ENCODE measurements at regions not wholly inside any gene's neighbourhood (a gene's known extent, or its start where the extent isn't known, plus 50 kb on each side); places are given as distances from the start of the nearest gene placed in this dataset.

DNA sequence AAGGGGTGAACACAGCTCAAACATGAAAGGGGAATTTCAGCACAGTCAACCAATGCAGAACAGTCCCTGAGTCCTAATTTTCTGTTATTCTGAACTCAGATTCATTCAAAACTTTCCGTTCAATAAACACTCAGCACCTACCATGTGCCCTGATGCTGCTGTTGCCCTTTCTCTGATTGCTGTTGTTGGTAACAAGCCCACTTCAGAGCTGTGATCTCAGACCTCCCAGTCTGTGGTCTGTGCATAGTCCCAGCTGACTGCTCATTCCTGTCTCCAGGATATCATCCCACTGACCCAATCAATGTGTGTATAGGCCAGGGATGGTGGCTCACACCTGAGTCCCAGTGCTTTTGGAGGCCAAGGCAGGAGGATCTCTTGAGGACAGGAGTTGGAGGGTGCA lies 82.7 kb upstream of the SLC35G4 start:
- TF ChIP-seq POLR2A (IDR thresholded peaks at IDR 0.05): no peak
- TF ChIP-seq, protein P1, sequence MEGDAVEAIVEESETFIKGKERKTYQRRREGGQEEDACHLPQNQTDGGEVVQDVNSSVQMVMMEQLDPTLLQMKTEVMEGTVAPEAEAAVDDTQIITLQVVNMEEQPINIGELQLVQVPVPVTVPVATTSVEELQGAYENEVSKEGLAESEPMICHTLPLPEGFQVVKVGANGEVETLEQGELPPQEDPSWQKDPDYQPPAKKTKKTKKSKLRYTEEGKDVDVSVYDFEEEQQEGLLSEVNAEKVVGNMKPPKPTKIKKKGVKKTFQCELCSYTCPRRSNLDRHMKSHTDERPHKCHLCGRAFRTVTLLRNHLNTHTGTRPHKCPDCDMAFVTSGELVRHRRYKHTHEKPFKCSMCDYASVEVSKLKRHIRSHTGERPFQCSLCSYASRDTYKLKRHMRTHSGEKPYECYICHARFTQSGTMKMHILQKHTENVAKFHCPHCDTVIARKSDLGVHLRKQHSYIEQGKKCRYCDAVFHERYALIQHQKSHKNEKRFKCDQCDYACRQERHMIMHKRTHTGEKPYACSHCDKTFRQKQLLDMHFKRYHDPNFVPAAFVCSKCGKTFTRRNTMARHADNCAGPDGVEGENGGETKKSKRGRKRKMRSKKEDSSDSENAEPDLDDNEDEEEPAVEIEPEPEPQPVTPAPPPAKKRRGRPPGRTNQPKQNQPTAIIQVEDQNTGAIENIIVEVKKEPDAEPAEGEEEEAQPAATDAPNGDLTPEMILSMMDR (IDR thresholded peaks at IDR 0.05): no peak
- WGBS, 2 donors: 89 to 97% methylated on average over 1 of the region's 1 CpG
- Histone ChIP-seq H3K27ac (no peak overlapping the region), H3K4me1 (no peaks in the 10 kb centered on the region), H3K9me3 (no peaks in the 10 kb centered on the region), H3K4me3 (replicated peaks in 1 of 3) (no peak overlapping the region), H3K36me3 (no peaks in the 10 kb centered on the region), H3K27me3 (no peaks in the 10 kb centered on the region)
- no peak for DNase-seq
- intact Hi-C loops (cut with DNase I): no loop called here

- intact Hi-C loops (cut with DNase I): no loop called here
- TF ChIP-seq, protein P1 (IDR thresholded peaks at IDR 0.05): no peak
- no peak for TF ChIP-seq POLR2A (IDR thresholded peaks at IDR 0.05)
- WGBS, 2 donors: 62 to 71% methylated on average over 2 of the region's 2 CpGs
- no peaks in the 10 kb centered on the region for H3K4me1 ChIP-seq
- no peaks in the 10 kb centered on the region for H3K9me3 ChIP-seq
- no peaks in the 10 kb centered on the region for H3K27me3 ChIP-seq
- H3K27ac ChIP-seq: no peak overlapping the region
- no peak for DNase-seq
- no peaks in the 10 kb centered on the region for H3K36me3 ChIP-seq
- H3K4me3 ChIP-seq (replicated peaks in 1 of 3): no peak overlapping the region
Measured at GRCh38 chr18:11523804-11524203, 85.6 kb upstream of the SLC35G4 start.

DNA sequence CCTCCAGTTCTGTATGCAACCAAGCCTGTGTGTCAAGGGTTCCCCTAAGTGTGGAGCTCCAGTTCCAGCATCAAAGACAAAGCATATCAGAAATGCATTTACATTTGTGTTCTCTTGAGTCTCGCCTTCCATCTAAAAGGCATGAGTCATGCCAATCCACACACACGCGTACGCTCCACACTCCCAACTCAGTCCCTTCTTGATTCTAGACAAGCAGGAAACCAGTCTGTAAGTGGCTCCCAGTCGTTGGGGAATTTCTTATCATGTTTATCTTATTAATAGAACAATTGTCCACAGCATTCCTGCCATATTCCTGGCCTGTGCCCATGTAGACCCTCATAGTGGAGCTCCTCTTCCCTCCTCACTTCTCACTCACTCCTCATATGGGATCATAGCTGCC lies 86.4 kb upstream of the SLC35G4 start:
- no peak overlapping the region for H3K4me3 ChIP-seq (replicated peaks in 1 of 3)
- 78 to 80% methylated on average over 5 of the region's 5 CpGs for WGBS, 2 donors
- H3K9me3 ChIP-seq: no peaks in the 10 kb centered on the region
- TF ChIP-seq, protein P1 (IDR thresholded peaks at IDR 0.05): no peak
- TF ChIP-seq POLR2A (IDR thresholded peaks at IDR 0.05): no peak
- no peaks in the 10 kb centered on the region for H3K27me3 ChIP-seq
- intact Hi-C loops (cut with DNase I): no loop called here
- no peak overlapping the region for H3K27ac ChIP-seq
- no peaks in the 10 kb centered on the region for H3K36me3 ChIP-seq
- no peaks in the 10 kb centered on the region for H3K4me1 ChIP-seq
- DNase-seq: no peak

DNA sequence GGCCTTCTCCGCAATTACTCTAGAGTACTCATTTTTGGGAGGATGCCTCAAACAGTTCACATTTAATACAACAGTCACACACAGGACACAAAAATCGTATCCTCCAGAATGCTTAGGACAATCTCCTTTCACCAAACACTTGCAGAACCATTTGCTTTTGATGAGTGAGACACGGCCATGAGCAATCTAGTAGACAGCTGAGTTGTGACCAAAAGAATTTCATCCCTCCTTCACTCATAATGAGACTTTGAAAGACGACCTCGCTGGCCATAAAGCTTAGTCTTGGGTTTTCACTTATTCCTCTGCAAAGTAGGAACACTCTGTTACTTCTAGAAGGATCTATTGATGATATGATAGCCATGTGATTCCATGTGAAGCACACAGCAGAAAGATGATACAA lies 87.5 kb upstream of the SLC35G4 start:
- Histone ChIP-seq H3K27me3 (no peaks in the 10 kb centered on the region), H3K4me1 (no peaks in the 10 kb centered on the region), H3K9me3 (no peaks in the 10 kb centered on the region), H3K4me3 (replicated peaks in 1 of 3) (no peak overlapping the region), H3K36me3 (no peaks in the 10 kb centered on the region), H3K27ac (no peak overlapping the region)
- DNase-seq: no peak
- TF ChIP-seq, protein P1 (IDR thresholded peaks at IDR 0.05): no peak
- no peak for TF ChIP-seq POLR2A (IDR thresholded peaks at IDR 0.05)
- intact Hi-C loops (cut with DNase I): no loop called here
- WGBS, 2 donors: 79 to 93% methylated on average over 5 of the region's 5 CpGs

- H3K4me1 ChIP-seq: no peaks in the 10 kb centered on the region
- no peak for DNase-seq
- intact Hi-C loops (cut with DNase I): no loop called here
- H3K4me3 ChIP-seq (replicated peaks in 1 of 3): no peak overlapping the region
- no peak overlapping the region for H3K27ac ChIP-seq
- TF ChIP-seq, protein P1 (IDR thresholded peaks at IDR 0.05): no peak
- TF ChIP-seq POLR2A (IDR thresholded peaks at IDR 0.05): no peak
- H3K27me3 ChIP-seq: no peaks in the 10 kb centered on the region
- no peaks in the 10 kb centered on the region for H3K9me3 ChIP-seq
- WGBS, 2 donors: 85 to 95% methylated on average over 6 of the region's 6 CpGs
- H3K36me3 ChIP-seq: no peaks in the 10 kb centered on the region
Measured at GRCh38 chr18:11520536-11520935, 88.9 kb upstream of the SLC35G4 start.

All from thyroid gland (tissue), 4 donors.